ENCODE measurements at regions not wholly inside any gene's neighbourhood (a gene's known extent, or its start where the extent isn't known, plus 50 kb on each side); places are given as distances from the start of the nearest gene placed in this dataset.

DNA sequence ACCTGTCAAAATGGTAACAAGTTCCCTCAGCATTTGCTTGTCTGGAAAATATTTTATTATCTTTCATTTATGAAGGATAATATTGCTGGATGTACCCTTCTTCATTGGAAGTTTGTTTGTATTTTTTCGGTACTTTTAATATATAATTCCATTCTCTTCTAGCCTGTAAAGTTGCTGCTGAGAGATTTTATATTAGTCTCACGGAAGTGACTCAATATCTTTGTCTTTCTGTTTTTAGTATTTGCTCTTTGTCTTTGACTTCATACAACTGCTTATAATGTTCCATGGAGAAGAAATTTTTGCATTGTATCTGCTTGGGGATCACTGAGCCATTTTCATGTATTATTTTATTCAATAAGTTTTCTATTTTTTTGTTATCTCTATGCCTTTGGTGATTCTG is 1777.5 kb downstream of the BRINP3 start:
- no peaks in the 10 kb centered on the region for H3K9me3 ChIP-seq (ENCODE audit: insufficient read depth, low read depth)
- H3K79me2 ChIP-seq (ENCODE audit: low read depth), result no peaks in the 10 kb centered on the region
- CTCF ChIA-PET, result no interaction called here
- no peaks in the 10 kb centered on the region for H3K9me2 ChIP-seq (ENCODE audit: insufficient read depth)
- no peaks in the 10 kb centered on the region for H3K36me3 ChIP-seq (ENCODE audit: low read depth)
- no peaks in the 10 kb centered on the region for H4K20me1 ChIP-seq (ENCODE audit: insufficient read depth)
- POLR2A ChIA-PET (ENCODE audit: unreplicated experiment), result no interaction called here
- H3K4me3 ChIP-seq, result no peak overlapping the region
- H3F3A ChIP-seq (ENCODE audit: insufficient read depth, low read depth), result no peaks in the 10 kb centered on the region
- H3K27ac ChIP-seq, result no peak overlapping the region
- no peaks in the 10 kb centered on the region for H3K27me3 ChIP-seq (ENCODE audit: insufficient read depth, low read depth)
- no peaks in the 10 kb centered on the region for H3K4me1 ChIP-seq (replicated peaks; ENCODE audit: insufficient read depth)
- DNase-seq, result no peak
- TF ChIP-seq EZH2 (IDR thresholded peaks at IDR 0.05; ENCODE audit: low read depth), result no peak
- TF ChIP-seq, protein P1, sequence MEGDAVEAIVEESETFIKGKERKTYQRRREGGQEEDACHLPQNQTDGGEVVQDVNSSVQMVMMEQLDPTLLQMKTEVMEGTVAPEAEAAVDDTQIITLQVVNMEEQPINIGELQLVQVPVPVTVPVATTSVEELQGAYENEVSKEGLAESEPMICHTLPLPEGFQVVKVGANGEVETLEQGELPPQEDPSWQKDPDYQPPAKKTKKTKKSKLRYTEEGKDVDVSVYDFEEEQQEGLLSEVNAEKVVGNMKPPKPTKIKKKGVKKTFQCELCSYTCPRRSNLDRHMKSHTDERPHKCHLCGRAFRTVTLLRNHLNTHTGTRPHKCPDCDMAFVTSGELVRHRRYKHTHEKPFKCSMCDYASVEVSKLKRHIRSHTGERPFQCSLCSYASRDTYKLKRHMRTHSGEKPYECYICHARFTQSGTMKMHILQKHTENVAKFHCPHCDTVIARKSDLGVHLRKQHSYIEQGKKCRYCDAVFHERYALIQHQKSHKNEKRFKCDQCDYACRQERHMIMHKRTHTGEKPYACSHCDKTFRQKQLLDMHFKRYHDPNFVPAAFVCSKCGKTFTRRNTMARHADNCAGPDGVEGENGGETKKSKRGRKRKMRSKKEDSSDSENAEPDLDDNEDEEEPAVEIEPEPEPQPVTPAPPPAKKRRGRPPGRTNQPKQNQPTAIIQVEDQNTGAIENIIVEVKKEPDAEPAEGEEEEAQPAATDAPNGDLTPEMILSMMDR (conservative IDR thresholded peaks at IDR 0.05), result no peak
- intact Hi-C loops (cut with micrococcal nuclease; ENCODE audit: unreplicated experiment), result no loop called here
- no peak overlapping the region for H3K4me2 ChIP-seq
- BruUV-seq (replicated peaks), result no TSS peak
- no peak overlapping the region for H2AFZ ChIP-seq

DNA sequence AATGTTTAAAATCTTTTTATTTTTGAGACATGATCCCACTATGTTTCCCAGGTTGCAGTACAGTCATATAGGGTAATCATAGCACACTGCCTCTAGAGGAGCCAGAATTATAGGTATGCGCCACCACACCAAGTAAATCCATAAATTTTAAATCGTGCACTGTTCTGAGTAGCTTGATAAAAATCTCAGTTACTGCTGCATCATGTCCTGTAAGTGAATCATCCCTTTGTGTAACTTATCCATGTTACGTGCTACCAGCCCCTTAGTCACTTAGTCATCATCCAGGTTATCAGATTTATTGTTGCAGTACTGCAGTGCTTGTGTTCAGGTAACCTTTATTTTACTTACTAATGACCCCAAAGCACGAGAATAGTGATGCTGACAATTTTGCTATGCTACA is 1770.9 kb downstream of the BRINP3 start:
- H3K27ac ChIP-seq, result peak overlapping the region; percentile 56
- DNase-seq, result peak; percentile 29 to 76
- TF ChIP-seq EZH2 (IDR thresholded peaks at IDR 0.05; ENCODE audit: low read depth), result no peak
- TF ChIP-seq, protein P1 (conservative IDR thresholded peaks at IDR 0.05), result no peak; the same call in 1 of the 2 replicates
- no peaks in the 10 kb centered on the region; the same call in 1 of the 2 replicates for H3K9me2 ChIP-seq (ENCODE audit: insufficient read depth)
- no peak overlapping the region for H2AFZ ChIP-seq
- H3F3A ChIP-seq (ENCODE audit: insufficient read depth, low read depth), result no peaks in the 10 kb centered on the region
- intact Hi-C loops (cut with micrococcal nuclease; ENCODE audit: unreplicated experiment), result no loop called here
- H3K36me3 ChIP-seq (ENCODE audit: low read depth), result no peaks in the 10 kb centered on the region
- H3K4me1 ChIP-seq (replicated peaks; ENCODE audit: insufficient read depth), result peaks cover 8% of the 10 kb centered on the region
- no peak overlapping the region for H3K4me3 ChIP-seq
- no peak overlapping the region; the same call in 1 of the 2 replicates for H3K4me2 ChIP-seq
- no peaks in the 10 kb centered on the region for H4K20me1 ChIP-seq (ENCODE audit: insufficient read depth)
- no TSS peak for BruUV-seq (replicated peaks)
- H3K27me3 ChIP-seq (ENCODE audit: insufficient read depth, low read depth), result no peaks in the 10 kb centered on the region
- no peaks in the 10 kb centered on the region for H3K79me2 ChIP-seq (ENCODE audit: low read depth)
- peaks cover 14% of the 10 kb centered on the region for H3K9me3 ChIP-seq (ENCODE audit: insufficient read depth, low read depth)
- ChIA-PET POLR2A (ENCODE audit: unreplicated experiment) (no interaction called here), CTCF (no interaction called here)

DNA sequence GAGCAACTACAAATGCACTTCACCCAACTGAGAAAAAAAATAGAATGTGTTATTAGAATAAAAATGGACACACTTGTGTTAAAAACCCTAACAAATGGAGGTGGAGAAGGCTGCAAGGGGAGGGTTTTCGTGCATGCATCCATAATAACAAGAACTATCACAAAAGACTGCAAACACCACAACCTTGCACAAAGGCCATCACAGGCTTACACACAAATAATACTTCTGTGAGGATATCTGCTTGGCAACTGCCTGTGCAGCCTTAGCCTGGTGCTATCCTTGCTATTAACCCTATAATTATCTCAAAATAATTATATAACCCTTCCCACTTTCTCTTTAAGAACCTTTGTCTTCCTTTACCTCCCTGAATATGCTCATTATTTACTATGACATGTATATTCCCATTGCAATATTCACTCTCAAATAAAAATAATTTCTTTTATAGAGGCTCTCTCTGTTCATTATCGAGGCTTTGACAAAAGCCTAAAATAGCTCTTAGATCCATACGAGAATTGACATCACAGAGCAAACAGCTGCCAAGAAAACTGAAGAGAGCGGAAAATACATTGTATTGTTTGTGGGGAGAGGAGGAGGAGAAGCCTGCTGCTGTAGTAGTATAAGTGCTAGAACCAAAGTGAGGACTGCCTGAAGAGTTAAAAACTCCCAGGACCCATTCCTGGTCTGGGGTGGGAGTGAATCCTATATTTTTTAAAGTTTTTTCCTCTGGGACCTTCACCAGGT is 1768.7 kb downstream of the BRINP3 start:
- TF ChIP-seq, protein P1 (conservative IDR thresholded peaks at IDR 0.05), result no peak
- no peak for TF ChIP-seq EZH2 (IDR thresholded peaks at IDR 0.05; ENCODE audit: low read depth)
- ChIA-PET CTCF (no interaction called here), POLR2A (ENCODE audit: unreplicated experiment) (no interaction called here)
- Histone ChIP-seq H4K20me1 (ENCODE audit: insufficient read depth) (no peaks in the 10 kb centered on the region), H3K79me2 (ENCODE audit: low read depth) (no peaks in the 10 kb centered on the region), H3K4me2 (no peak overlapping the region), H3K27ac (no peak overlapping the region), H3K9me3 (ENCODE audit: insufficient read depth, low read depth) (peaks cover 14% of the 10 kb centered on the region), H2AFZ (no peak overlapping the region), H3K27me3 (ENCODE audit: insufficient read depth, low read depth) (no peaks in the 10 kb centered on the region), H3K4me1 (replicated peaks; ENCODE audit: insufficient read depth) (peaks cover 8% of the 10 kb centered on the region), H3F3A (ENCODE audit: insufficient read depth, low read depth) (no peaks in the 10 kb centered on the region; the same call in 1 of the 2 replicates), H3K36me3 (ENCODE audit: low read depth) (no peaks in the 10 kb centered on the region), H3K4me3 (no peak overlapping the region), H3K9me2 (ENCODE audit: insufficient read depth) (no peaks in the 10 kb centered on the region; the same call in 1 of the 2 replicates)
- intact Hi-C loops (cut with micrococcal nuclease; ENCODE audit: unreplicated experiment), result no loop called here
- DNase-seq, result no peak
- BruUV-seq (replicated peaks), result no TSS peak

All from PC-9 (cell line).